Panc1 (cell line): ENCODE measurements at regions not wholly inside any gene's neighbourhood (a gene's known extent, or its start where the extent isn't known, plus 50 kb on each side); places are given as distances from the start of the nearest gene placed in this dataset.

Experiments
- ATAC-seq: fragments of 200-7000 bp; cut with Tn5 transposase; 2 replicates; pipeline ENCODE4 v1.9.1; 2020; ENCODE audit warnings: mild to moderate bottlenecking, moderate library complexity
- BruUV-seq: library from RNA; stranded (reverse); fragments of 400-500 nt; replicated peaks from 2 replicates; lab custom pipeline; 2021; lab: Mats Ljungman, UMichigan
- CTCF ChIA-PET: fragments of 300-600 bp; sonication (Branson Sonifier 250); formaldehyde crosslinking; loops from one replicate; lab custom pipeline; 2022; ENCODE audit warnings: antibody characterized with exemption; lab: Charles Lee
- POLR2A ChIA-PET: fragments of 300-600 bp; sonication (Branson Sonifier 250); formaldehyde crosslinking; loops from one replicate; lab custom pipeline; 2022; ENCODE audit warnings: antibody characterized with exemption; lab: Charles Lee
- DNase-seq: peaks from one replicate; pipeline ENCODE4 v3.0.0-alpha.2; 2010; ENCODE audit warnings: low read depth, low spot score
- H3K27ac ChIP-seq: 2 replicates; pipeline ENCODE4 v1.5.1; 2011; ENCODE audit warnings: mild to moderate bottlenecking, low read length, inconsistent platforms
- H3K27me3 ChIP-seq: fragments of 200-500 bp; sonication (Bioruptor generic); 2 replicates; pipeline ENCODE4 v1.6.0; 2014; ENCODE audit warnings: low read length, inconsistent platforms; ENCODE audit not compliant: control insufficient read depth, insufficient read depth
- H3K36me3 ChIP-seq: fragments of 200-500 bp; sonication (Bioruptor generic); 2 replicates; pipeline ENCODE4 v1.5.1; 2014; ENCODE audit warnings: inconsistent platforms, mild to moderate bottlenecking, low read length, moderate library complexity; ENCODE audit not compliant: control insufficient read depth, insufficient read depth
- H3K4me1 ChIP-seq: 2 replicates; pipeline ENCODE4 v1.5.1; 2011; ENCODE audit warnings: inconsistent platforms, mild to moderate bottlenecking, low read length, moderate library complexity; ENCODE audit not compliant: control insufficient read depth, insufficient read depth
- H3K4me3 ChIP-seq, 2 experiments: 2 replicates each; pipeline ENCODE4 v1.5.1; 2011 to 2012; ENCODE audit warnings: low read depth in 2 of 2, low read length in 2 of 2, mild to moderate bottlenecking in 2 of 2, inconsistent platforms in 1 of 2, moderate library complexity in 1 of 2
- H3K9me3 ChIP-seq: fragments of 200-500 bp; sonication (Bioruptor generic); 2 replicates; pipeline ENCODE4 v1.5.1; 2014; ENCODE audit warnings: low read depth, mild to moderate bottlenecking, inconsistent platforms, low read length, moderate library complexity; ENCODE audit not compliant: control insufficient read depth, insufficient read depth
- POLR2AphosphoS5 ChIP-seq: IDR thresholded peaks from 2 replicates; pipeline ENCODE4 v1.6.1; 2012; ENCODE audit warnings: mild to moderate bottlenecking, low read depth, low read length, moderate library complexity
- SIN3A ChIP-seq: IDR thresholded peaks from 2 replicates; pipeline ENCODE4 v1.6.1; 2012; ENCODE audit warnings: low read depth, mild to moderate bottlenecking, low read length, moderate library complexity, borderline replicate concordance; ENCODE audit not compliant: insufficient read depth
- TCF7L2 ChIP-seq: IDR thresholded peaks from 2 replicates; pipeline ENCODE4 v1.6.1; 2011; ENCODE audit warnings: mild to moderate bottlenecking, low read depth, low read length, inconsistent platforms
- in situ Hi-C: cut with HindIII; loops from 2 replicates; pipeline ENCODE4 v1.10.0; 2016; ENCODE audit warnings: low sequenced_read_pairs, low pct_unique_long_range_greater_than_20kb
- intact Hi-C: fragments of 100-400 bp; cut with micrococcal nuclease; formaldehyde crosslinking; loops from one replicate; pipeline ENCODE4 v1.10.0; 2022; ENCODE audit not compliant: unreplicated experiment
- TF ChIP-seq, protein P1 (sequence below), 2 experiments: IDR thresholded peaks; 2 replicates each; pipeline ENCODE4 v1.6.1; 2011 to 2012; ENCODE audit warnings: low read depth in 2 of 2, control low read depth in 1 of 2, low read length in 1 of 2, mild to moderate bottlenecking in 1 of 2, moderate library complexity in 1 of 2; ENCODE audit not compliant: insufficient read depth in 1 of 2
- TF ChIP-seq, protein P2 (sequence below): fragments of 450-650 bp; IDR thresholded peaks from 2 replicates; pipeline ENCODE4 v1.5.1; 2017; ENCODE audit warnings: mild to moderate bottlenecking

DNA sequence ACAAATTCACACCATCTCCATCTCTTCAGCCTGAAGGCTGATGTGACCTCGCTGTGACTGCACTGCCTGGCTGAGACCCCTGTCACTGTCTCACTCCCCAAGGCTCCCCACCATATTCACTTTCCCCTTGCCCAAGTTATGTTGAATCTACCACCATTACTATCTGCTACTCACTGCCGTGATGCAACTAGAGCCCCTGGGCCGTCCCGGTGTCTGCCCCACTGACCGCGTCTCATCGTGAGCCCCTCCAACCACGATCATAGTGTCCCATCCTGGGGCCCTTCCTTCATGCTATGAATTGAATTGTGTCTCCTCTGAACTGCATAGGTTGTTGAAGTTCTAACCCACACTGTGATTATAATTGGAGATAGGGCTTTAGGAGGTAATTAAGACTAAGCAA lies 71.9 kb upstream of the CHST15 start:
- ATAC-seq = no peak
- ChIA-PET POLR2A (no interaction called here), CTCF (no interaction called here)
- H3K9me3 ChIP-seq = no peaks in the 10 kb centered on the region
- no peaks in the 10 kb centered on the region for H3K4me1 ChIP-seq
- TF ChIP-seq, protein P1, sequence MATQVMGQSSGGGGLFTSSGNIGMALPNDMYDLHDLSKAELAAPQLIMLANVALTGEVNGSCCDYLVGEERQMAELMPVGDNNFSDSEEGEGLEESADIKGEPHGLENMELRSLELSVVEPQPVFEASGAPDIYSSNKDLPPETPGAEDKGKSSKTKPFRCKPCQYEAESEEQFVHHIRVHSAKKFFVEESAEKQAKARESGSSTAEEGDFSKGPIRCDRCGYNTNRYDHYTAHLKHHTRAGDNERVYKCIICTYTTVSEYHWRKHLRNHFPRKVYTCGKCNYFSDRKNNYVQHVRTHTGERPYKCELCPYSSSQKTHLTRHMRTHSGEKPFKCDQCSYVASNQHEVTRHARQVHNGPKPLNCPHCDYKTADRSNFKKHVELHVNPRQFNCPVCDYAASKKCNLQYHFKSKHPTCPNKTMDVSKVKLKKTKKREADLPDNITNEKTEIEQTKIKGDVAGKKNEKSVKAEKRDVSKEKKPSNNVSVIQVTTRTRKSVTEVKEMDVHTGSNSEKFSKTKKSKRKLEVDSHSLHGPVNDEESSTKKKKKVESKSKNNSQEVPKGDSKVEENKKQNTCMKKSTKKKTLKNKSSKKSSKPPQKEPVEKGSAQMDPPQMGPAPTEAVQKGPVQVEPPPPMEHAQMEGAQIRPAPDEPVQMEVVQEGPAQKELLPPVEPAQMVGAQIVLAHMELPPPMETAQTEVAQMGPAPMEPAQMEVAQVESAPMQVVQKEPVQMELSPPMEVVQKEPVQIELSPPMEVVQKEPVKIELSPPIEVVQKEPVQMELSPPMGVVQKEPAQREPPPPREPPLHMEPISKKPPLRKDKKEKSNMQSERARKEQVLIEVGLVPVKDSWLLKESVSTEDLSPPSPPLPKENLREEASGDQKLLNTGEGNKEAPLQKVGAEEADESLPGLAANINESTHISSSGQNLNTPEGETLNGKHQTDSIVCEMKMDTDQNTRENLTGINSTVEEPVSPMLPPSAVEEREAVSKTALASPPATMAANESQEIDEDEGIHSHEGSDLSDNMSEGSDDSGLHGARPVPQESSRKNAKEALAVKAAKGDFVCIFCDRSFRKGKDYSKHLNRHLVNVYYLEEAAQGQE (IDR thresholded peaks at IDR 0.05; ENCODE audit: insufficient read depth in 1 of 2, low read depth in 2 of 2, low read length in 1 of 2) = no peak
- TF ChIP-seq TCF7L2 (no peak), POLR2AphosphoS5 (no peak), SIN3A (no peak)
- TF ChIP-seq, protein P2, sequence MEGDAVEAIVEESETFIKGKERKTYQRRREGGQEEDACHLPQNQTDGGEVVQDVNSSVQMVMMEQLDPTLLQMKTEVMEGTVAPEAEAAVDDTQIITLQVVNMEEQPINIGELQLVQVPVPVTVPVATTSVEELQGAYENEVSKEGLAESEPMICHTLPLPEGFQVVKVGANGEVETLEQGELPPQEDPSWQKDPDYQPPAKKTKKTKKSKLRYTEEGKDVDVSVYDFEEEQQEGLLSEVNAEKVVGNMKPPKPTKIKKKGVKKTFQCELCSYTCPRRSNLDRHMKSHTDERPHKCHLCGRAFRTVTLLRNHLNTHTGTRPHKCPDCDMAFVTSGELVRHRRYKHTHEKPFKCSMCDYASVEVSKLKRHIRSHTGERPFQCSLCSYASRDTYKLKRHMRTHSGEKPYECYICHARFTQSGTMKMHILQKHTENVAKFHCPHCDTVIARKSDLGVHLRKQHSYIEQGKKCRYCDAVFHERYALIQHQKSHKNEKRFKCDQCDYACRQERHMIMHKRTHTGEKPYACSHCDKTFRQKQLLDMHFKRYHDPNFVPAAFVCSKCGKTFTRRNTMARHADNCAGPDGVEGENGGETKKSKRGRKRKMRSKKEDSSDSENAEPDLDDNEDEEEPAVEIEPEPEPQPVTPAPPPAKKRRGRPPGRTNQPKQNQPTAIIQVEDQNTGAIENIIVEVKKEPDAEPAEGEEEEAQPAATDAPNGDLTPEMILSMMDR = no peak
- intact Hi-C loops = no loop called here
- in situ Hi-C loops = no loop called here
- no TSS peak for BruUV-seq
- no peak overlapping the region for H3K4me3 ChIP-seq
- no peak overlapping the region for H3K27ac ChIP-seq
- H3K27me3 ChIP-seq = no peaks in the 10 kb centered on the region
- H3K36me3 ChIP-seq = no peaks in the 10 kb centered on the region
- no peak for DNase-seq

DNA sequence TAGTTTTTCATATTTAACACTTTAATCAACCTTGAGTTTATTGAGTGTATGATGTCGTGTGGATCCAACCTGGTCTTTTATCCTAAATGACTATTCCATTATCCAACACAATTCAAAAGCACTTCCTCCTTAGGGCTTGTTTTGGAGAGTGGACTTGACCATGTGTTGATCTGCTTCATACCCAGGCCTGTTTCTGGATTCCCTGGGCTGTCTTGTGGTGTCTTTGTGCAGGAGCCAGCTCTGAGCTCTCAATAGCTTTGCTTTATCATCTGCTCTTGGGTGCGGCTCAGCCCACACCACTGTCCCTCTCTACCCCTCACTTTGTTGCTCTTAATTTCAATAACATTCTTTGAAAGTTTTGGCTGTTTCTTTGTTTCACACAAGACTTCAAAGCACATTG lies 70.9 kb upstream of the CHST15 start:
- ChIA-PET CTCF (no interaction called here), POLR2A (no interaction called here)
- Histone ChIP-seq H3K4me3 (no peak overlapping the region), H3K27me3 (no peaks in the 10 kb centered on the region), H3K9me3 (no peaks in the 10 kb centered on the region), H3K27ac (no peak overlapping the region), H3K36me3 (no peaks in the 10 kb centered on the region), H3K4me1 (no peaks in the 10 kb centered on the region)
- intact Hi-C loops (no loop called here), in situ Hi-C loops (no loop called here)
- ATAC-seq = no peak
- no peak for TF ChIP-seq TCF7L2
- TF ChIP-seq SIN3A = no peak
- BruUV-seq = no TSS peak
- DNase-seq = no peak

DNA sequence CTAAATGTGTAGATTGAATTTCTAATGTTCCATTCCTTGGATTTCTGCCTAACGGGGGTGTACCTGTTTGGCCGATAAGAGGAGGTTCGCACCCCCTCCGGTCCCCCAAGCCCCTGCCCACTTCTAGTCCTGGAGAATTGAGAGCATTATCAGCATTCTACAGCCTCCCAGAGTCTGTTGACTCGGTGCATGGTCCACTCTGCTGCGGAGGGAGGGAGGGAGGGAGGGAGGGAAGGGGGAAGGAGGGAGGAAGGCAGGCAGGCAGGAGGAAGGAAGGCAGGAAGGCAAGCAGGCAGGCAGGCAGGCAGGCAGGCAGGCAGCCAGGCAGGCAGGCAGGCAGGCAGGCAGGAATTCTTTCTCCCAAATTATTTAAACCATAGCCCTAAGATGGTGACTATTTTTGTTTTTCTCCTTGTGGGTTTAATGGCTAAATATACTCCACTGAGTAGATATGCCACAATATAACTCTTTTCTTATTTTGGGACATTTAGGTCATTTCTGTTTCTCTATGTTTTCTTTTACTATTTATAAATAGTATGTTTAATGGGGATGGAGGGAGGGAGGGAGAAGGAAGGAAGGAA lies 69.5 kb upstream of the CHST15 start:
- in situ Hi-C loops = no loop called here
- H3K36me3 ChIP-seq = no peaks in the 10 kb centered on the region
- ChIA-PET POLR2A (no interaction called here), CTCF (no interaction called here)
- H3K27ac ChIP-seq = no peak overlapping the region
- no peaks in the 10 kb centered on the region for H3K9me3 ChIP-seq
- H3K4me1 ChIP-seq = no peaks in the 10 kb centered on the region
- ATAC-seq (no peak), DNase-seq (no peak)
- BruUV-seq = no TSS peak
- TF ChIP-seq, protein P2 = no peak
- TF ChIP-seq TCF7L2 (no peak), SIN3A (no peak), POLR2AphosphoS5 (no peak)
- TF ChIP-seq, protein P1 (IDR thresholded peaks at IDR 0.05; ENCODE audit: insufficient read depth in 1 of 2, low read depth in 2 of 2, low read length in 1 of 2) = no peak
- intact Hi-C loops = no loop called here
- no peaks in the 10 kb centered on the region for H3K27me3 ChIP-seq
- no peak overlapping the region for H3K4me3 ChIP-seq
